ENCODE measurements at regions not wholly inside any gene's neighbourhood (a gene's known extent, or its start where the extent isn't known, plus 50 kb on each side); places are given as distances from the start of the nearest gene placed in this dataset.

DNA sequence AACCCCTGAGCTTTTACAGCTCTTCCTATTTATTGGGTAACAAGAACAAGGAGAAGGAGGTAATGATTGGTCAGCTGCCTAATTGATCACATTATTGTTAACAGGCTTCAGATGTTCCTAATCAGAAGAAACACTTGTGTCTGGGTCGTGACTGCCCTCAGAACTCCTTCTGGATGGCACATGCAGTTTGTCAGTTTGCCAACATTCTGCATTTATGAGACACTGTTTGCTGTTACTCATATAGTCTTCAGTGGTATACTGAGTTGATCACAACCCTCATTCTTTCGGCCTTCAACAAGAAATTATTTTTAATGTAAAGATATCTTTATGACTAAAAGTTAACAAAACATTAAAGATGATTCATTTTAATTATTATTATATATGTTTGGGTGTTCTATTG is 95.7 kb upstream of the DOCK10 start:
- DNase-seq = no peak

DNA sequence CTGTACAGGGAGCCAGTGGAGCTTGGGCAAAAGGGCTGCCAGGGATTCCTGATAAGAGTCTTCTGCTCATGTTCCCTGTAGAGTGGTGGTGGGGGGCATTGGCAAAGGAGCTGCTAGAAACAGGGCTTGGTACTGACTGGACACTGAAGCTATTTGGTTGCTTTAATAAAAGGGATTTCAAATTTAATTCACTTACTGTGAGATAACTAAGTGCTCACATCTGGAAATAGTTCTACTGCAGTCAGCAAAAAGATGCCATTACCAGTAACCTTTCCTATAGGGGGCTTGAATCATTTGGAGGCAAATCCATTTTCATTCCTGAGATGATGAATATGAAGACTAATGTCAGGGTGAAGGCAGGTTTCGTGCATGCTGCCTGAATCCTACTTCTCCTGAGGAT is 94.3 kb upstream of the DOCK10 start:
- DNase-seq = no peak

DNA sequence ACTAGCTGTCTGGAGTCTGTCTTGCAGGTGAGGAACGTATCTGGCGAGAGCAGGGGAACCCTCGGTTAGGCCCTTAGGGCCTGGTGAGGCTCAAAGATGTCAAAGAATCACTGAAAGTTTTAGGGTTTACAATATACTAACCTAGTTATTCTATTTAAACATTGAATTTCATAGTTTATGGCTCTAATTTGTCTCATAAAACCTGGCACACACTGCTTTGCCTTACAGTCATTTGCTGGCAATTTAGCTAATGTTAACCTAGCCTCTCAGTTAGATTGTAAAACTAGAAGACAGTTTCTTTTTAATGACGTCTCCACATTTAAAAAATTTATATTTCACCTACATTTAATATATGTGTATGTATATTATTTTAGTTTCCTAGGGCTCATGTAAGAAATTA is 89.6 kb upstream of the DOCK10 start:
- DNase-seq = no peak

DNA sequence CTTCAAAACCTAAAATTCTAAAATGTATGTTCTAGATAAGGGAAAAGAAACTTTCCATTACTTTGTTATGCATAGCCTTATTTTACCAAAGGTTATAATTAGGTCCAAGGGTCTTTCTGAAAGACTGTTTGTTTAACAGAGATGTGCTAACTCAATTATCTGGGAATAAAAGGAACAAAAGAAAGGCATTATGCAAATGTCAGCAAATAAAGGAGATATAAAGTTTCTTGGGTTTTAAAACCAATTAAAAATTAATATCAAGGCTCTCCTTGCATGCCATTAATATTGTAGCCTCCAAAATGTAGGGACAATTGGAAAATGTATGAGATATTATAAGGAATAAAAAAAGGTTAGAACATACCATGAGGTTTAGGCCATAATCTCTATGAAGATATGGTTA is 87.8 kb upstream of the DOCK10 start:
- DNase-seq = no peak

DNA sequence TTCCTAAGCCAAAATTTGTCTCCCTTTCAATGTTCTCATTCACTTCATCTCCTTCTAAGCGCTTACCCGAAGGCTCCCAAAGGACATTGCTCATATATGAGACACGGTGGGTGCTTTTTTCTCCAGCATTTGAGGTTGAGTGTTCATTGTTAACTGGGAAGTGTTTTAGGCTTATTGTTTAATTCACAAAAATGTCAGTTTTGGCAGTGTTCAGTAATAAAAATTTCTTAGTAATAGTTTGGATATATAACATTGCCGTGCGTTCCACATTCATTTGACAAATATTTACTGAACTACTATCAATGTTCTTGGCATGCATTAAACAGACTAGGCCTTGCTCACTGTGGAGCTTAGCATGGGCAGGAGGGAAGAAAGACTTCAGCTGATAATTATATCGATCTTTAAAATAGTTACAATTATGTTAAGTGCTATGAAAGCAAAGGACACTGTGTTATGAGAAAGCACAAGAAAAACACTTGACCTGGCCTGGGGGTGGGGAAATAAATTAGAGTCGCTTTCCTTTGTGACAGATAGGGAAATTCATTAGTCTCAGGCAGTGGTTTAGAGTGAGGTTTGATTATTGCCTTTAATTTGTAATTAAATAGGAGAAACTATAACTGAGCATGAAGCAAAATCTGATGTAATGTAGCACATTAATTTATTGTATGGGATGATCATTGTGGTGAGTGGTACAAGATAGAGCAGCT is 82.2 kb upstream of the DOCK10 start:
- DNase-seq = no peak

DNA sequence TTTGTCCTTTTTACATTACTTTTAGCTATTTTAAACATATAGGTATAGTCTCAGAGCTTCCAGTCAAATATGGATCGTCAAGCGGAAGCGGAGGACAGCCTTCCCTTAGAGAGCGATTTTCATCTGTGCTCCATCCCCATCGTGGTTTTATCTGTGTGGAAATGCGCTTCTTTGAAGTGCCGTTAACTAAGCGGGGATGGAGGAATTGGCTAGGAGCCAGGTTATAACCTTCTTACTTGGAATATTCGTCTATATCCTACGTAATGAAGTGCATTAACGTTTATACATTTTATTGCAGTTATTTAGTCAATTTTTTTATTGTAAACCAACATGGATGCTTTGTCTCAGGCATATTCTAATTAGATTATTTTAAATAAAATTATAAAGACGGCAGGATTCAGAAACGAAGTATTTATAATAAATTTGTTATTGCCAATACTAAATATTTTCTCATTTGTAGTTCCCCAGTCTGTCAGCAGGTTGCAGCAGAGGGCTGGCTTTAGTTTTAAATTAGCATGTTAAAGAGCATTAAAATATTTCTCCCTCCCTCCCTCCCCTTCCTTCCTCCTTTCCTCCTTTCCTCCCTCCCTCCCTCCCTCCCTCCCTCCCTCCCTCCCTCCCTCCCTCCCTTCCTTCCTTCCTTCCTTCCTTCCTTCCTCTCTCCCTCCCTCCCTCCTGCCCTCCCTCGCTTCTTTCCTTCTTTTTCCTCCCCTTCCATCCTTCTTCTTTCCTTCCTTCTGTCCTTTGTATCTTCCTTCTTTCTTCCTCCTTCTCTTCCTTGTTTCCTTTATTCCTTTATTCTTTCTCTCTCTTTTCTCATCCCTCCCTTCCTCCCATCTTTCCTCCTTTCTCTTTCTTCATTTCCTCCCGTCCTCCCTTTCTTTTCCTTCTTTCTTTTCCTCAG is 80.6 kb upstream of the DOCK10 start:
- DNase-seq = no peak

DNA sequence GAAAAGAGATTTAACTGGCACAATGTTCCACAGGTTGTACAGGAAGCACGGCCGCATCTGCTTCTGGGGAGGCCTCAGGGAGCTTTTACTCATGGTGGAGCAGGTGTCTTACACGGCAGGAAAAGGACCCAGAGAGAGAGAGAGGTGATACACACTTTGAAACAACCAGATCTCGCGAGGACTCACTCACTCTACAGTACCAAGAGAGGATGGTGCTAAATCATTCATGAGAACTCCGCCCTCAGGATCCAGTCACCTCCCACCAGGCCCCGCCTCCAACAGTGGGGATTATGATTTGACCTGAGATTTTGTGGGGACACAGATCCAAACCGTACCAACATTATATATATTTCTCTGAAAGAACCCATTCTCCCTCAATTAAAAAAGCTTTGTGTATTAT is 79.7 kb upstream of the DOCK10 start:
- no peak for DNase-seq

DNA sequence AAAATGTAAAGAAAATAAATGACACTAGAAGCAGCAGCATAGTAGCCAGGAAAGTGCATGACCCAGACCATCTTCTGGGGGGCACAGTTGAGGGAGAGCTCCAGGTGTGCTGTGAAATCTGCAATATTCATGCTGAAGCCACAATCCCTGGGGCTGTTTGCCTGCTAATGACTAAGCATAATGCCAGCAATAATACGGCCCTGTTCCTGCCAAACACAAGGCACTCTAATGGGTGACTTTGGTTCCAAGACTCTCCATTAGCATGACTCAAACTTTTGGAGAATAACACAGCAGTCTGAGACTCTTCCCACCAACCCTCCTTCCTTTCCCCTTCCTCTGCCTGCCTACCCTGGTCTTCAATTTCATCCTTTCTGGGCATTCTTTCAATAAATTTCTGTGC is 77.9 kb upstream of the DOCK10 start:
- DNase-seq = no peak

DNA sequence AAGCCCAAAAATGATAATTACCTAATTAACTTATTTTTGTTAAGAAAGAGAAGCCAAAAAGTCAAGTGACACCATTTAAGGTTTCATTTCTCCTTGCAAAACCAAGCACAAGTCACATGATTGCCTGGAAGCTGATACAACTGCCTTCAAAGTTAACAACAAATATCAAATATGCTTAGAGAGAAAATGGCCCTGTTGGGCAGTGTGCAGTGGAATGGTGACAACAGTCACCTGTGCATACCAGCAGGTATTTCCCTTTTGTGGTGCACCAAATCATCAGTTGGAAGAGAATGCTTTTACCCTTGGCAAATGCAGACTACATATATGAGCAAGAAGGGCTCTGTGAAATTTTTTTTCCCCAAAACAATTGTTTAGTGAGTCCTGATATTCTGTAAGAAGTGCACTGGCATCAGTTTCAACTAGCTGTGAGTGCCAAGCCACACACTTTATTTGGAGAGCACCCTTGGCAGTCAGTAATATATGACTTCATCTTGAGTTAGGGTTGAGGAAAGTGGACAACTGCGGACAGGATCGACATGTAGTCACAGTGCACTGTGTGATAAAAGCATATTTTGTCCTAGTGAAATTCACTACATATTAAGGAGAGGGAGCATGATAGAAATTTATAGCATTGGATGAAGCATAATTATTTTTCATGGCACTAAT is 74.9 kb upstream of the DOCK10 start:
- DNase-seq = no peak

DNA sequence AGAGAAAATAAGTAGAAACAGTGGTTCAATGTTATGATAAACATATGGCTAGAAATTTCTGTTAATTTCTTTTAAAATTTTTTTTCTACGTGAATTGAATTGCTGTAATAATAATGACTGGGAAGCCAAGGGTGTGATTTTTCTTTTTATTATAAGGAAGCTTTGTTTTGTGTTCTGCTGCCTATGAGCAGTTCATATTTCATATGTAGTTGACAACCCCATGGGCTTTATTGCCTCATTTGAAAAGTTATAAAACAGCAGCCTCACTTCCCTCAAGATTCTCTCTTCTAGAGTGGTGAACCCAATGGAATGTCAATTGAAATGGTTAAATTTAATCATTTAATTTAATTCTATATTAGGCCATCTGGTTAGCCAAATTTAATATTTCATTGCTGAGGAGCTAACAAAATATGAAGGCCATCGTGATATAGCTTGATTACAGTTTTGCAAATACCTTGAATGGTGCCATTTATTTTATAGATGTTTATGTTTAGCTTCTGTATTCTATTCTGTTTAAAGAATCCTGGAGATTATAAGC is 72.6 kb upstream of the DOCK10 start:
- no peak for DNase-seq

DNA sequence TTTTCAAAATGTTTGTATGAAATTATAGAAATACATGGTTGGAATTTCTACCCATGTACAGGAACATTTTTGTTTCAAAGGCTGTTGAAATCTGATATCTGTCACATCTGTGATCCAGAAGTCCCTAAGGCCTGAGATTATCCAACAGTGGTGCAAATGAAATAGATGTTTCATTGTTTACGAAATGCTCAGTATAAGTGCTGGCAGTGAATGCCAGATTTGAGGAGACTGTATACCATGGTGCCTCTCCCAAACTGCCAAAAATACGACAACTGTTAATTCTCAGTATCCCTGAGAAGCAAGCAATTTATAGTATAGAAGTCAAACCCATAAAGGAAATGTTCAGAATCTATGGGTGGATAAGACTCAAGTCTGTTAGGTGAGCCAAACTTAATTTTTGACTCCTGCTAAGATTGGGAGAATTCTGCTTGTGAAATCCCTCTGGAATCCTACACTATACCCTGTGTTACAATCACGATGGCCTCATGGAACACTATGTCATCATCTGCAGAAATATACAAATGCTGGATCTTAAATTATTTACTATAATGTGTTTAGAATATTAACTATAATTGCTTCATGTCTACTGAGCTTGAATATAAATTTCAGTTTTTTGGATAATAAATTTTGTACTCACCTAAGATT is 71.2 kb upstream of the DOCK10 start:
- no peak for DNase-seq

DNA sequence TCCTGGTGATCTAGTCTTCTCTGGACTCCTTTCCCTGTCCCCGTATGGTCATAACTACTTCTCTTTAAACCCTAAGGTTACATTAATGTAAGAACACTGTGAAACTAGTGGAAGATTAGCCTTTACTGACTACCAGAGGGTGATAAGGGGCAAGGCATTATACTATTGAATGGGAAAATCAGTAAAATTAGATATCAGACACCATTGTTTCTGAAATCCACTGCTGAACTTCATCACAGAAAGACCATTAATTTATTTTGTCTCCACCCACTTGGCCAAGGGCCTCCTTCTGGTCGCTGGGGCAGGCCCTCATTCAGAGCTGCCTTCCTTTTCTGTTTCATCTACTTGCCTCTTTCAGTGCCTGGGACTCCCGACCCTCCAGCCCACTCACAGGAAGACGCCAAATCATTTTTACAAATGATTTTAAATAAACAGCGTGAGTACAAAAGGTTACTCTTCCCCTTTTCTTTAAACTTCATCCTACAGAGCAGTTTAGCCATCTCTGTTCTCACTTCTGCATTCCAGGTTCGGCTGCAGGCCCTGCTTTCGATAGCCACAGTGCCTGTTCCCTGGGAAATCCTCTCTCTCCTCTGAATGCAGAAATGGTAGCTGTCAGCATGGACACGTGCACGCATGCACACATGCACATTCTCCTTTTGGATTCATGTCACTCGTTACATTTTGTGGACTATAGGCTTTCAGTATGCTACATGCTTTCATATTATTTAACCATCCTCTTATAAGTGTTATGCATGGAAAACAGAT is 70.3 kb upstream of the DOCK10 start:
- no peak for DNase-seq

DNA sequence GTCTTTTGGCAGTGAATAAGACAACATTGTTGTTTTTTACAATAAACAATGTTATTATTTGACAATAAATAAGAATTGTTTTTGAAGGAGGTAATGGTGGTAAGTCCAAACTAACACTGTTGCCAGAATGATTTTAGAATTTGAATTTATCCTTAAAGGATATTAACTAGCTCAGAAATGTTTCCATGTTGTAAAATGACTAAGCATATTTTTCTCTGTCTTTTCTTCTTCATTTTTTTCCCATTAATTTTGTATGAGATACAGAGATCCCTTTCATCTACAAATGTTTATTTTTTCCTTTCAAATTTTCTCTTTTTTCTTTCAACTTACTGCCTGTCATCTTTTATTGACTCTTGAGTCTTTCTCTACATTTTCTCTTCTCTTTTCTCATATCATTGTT is 66.5 kb upstream of the DOCK10 start:
- no peak for DNase-seq

DNA sequence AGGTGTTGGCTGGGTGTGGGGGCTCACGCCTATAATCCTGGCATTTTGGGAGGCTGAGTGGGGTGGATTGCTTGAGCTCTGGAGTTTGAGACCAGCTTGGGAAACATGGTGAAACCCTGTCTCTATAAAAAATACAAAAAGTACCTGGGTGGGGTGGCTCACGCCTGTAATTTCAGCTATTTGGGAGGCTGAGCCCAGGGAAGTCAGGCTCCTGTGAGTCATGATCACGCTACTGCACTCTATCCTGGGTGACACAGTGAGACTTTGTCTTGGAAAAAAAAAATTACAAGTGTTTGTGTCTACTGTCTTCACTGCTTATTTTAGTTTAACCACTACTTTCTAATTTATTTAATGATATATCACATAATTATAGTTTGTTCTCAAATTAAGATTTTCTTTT is 62.7 kb upstream of the DOCK10 start:
- no peak for DNase-seq

DNA sequence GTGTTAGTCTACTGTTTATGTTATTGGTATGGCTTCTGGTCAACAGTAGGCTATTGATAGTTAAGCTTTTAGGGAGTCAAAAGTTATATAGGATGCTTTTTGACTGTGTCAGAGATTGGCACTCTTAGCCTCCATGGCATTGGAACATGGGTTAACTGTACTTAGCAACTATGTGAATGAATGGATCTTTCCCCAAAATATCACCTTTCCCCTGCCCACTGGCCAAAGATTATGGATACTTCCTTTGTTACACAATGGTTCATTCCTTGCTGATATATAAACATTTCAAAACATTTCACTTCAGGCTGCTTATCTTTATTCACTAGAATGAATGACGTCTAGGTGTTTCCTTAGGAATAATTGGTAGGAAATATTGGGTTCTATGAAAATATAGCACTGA is 62.1 kb upstream of the DOCK10 start:
- no peak for DNase-seq

DNA sequence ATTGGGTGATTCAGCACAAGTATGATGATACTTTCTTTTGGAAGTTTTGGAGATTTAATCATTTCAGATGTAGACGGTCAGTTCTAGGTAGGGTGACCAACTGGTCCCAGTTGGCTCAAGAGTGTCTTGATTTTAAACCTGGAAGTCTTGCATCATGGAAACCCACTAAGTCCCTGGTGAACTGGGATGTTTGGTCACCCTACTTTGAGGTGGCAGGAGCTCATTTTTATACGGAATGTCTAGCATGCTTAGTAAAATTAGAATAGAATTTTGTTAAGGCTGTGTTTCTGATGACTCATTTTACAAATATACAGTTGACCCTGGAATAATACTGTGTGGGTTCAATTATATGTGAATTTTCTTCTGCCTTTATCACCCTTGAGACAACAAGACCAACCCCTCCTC is 61.5 kb upstream of the DOCK10 start:
- no peak for DNase-seq

DNA sequence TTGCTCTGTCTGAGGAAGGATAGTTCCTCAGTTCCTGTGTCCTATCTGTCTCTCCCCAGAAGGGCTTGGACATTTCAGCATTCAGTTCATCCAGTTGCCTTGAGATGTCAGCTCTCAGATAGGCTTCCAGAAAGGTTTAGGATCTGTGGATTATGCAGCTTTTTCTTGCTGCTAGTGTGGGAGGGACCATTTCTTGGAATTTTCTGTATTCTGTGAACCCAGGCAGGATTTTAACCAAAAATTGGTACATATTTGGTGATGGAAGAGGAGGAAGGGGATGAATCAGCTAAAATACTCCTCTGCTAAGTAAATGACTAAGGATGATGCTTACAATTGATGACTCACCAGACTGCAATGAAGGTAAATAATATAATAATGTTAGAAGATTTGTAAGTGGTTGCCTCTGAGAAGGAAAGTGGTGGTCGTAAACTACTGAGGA is 58.6 kb upstream of the DOCK10 start:
- no peak for DNase-seq

DNA sequence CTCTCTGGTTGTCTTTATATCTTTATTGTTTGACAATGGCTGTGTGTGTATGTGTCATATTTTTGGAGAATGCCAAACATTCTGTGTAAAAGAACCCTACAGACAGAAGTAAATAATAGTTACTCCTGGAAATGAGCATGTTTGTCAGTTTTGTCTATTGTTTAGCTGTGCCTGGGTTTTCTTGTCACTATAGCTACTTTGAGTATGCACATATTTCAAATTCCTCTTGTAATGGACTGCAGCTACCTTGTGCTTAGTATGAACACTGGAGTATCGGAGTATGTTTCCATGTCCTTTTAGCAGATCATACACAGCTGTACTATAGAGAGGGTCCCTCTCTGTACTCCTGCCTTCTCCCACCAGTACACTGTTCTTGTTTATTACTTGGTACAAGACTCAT is 58.0 kb upstream of the DOCK10 start:
- no peak for DNase-seq

DNA sequence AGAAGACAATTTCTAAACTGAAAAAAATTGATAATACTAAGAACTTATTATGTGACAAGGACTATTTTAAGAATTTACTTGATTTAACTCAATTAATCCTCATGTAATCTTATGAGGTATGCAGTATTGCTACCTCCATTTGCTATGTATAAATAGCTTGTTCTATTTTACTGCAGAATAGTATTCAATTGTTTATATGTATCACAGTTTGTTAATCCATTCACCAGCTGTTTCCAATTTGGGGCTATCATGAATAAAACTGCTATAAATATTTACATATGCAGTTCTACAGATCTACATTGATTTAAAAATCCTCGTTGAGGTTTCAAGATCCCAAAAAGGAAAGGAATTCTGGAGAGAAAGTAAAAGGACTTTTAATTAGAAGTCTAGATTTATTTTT is 54.8 kb upstream of the DOCK10 start:
- DNase-seq = no peak
